Endodermal cell (in vitro differentiated cells): ENCODE measurements at regions not wholly inside any gene's neighbourhood (a gene's known extent, or its start where the extent isn't known, plus 50 kb on each side); places are given as distances from the start of the nearest gene placed in this dataset.
A peak's percentile ranks its signal among the peaks of the same experiment; 100 is the strongest.

Experiments used
- DNase-seq: peaks from one replicate; pipeline ENCODE4 v3.0.0-alpha.2; 2017
- H3K27ac ChIP-seq: 2 replicates; pipeline ENCODE4 v1.5.1; 2013; ENCODE audit warnings: mild to moderate bottlenecking, low read depth, low read length, moderate library complexity
- H3K27me3 ChIP-seq: 2 replicates; pipeline ENCODE4 v1.6.1; 2013; ENCODE audit warnings: mild to moderate bottlenecking, low read length, moderate library complexity; ENCODE audit not compliant: insufficient read depth, control insufficient read depth, poor library complexity, severe bottlenecking
- H3K36me3 ChIP-seq: 2 replicates; pipeline ENCODE4 v1.7.0; 2013; ENCODE audit warnings: mild to moderate bottlenecking, low read length, moderate library complexity; ENCODE audit not compliant: control insufficient read depth, insufficient read depth
- H3K4me1 ChIP-seq: one replicate; pipeline ENCODE4 v1.7.0; 2013; ENCODE audit warnings: low read length; ENCODE audit not compliant: control insufficient read depth, insufficient read depth
- H3K4me3 ChIP-seq: 2 replicates; pipeline ENCODE4 v1.5.1; 2013; ENCODE audit warnings: mild to moderate bottlenecking, low read length, moderate library complexity
- H3K9ac ChIP-seq: 2 replicates; pipeline ENCODE4 v1.6.1; 2013; ENCODE audit warnings: mild to moderate bottlenecking, low read length, moderate library complexity; ENCODE audit not compliant: poor library complexity, severe bottlenecking; ENCODE audit errors: extremely low read depth
- H3K9me3 ChIP-seq: 2 replicates; pipeline ENCODE4 v1.6.1; 2013; ENCODE audit warnings: mild to moderate bottlenecking, low read length, moderate library complexity; ENCODE audit not compliant: control insufficient read depth
- H3K27ac Mint-ChIP-seq: 2 replicates; pipeline ENCODE4 v1.8.0; 2020; ENCODE audit warnings: mixed read lengths
- H3K27me3 Mint-ChIP-seq: 2 replicates; pipeline ENCODE4 v1.8.0; 2021; ENCODE audit warnings: mild to moderate bottlenecking, mixed read lengths; ENCODE audit not compliant: insufficient read depth
- H3K36me3 Mint-ChIP-seq: 2 replicates; pipeline ENCODE4 v1.8.0; 2020; ENCODE audit warnings: low read depth, mixed read lengths
- H3K4me1 Mint-ChIP-seq: 2 replicates; pipeline ENCODE4 v1.8.0; 2020; ENCODE audit warnings: mixed read lengths
- H3K4me3 Mint-ChIP-seq: 2 replicates; pipeline ENCODE4 v1.8.0; 2020; ENCODE audit warnings: mild to moderate bottlenecking, moderate library complexity, mixed read lengths
- H3K9me3 Mint-ChIP-seq: 2 replicates; pipeline ENCODE4 v1.8.0; 2020; ENCODE audit warnings: mild to moderate bottlenecking, mixed read lengths
- CTCF ChIP-seq: fragments of 200-600 bp; sonication (generic); conservative IDR thresholded peaks from 2 replicates; pipeline ENCODE4 v1.5.0; 2021; ENCODE audit warnings: antibody characterized with exemption, mild to moderate bottlenecking
- WGBS, 2 experiments: methylation state at CpG; one replicate each; pipeline versions ENCODE4 v1.1.5 to v1.1.7; 2013; ENCODE audit warnings: missing lambda C conversion rate in 2 of 2, mixed read lengths in 1 of 2; ENCODE audit not compliant: insufficient coverage in 1 of 2, insufficient read length in 1 of 2; 5-methylcytosine and 5-hydroxymethylcytosine counted together

- TF ChIP-seq CTCF, result no peak
- Mint-ChIP-seq H3K27ac (no peak overlapping the region), H3K36me3 (peaks cover 4% of the 10 kb centered on the region), H3K4me3 (no peak overlapping the region), H3K4me1 (no peaks in the 10 kb centered on the region), H3K9me3 (peaks cover 35% of the 10 kb centered on the region), H3K27me3 (peaks cover 3% of the 10 kb centered on the region)
- WGBS, 2 experiments, result 81 to 90% methylated on average over 12 to 14 of the region's 14 CpGs
- Histone ChIP-seq H3K4me3 (no peak overlapping the region), H3K4me1 (no peaks in the 10 kb centered on the region), H3K36me3 (no peaks in the 10 kb centered on the region), H3K27me3 (no peaks in the 10 kb centered on the region), H3K27ac (no peak overlapping the region), H3K9me3 (peaks cover 20% of the 10 kb centered on the region), H3K9ac (no peak overlapping the region)
- no peak for DNase-seq
Observed at GRCh38 chr16:25580041-25580440, 111.7 kb upstream of the HS3ST4 start.

- no peaks in the 10 kb centered on the region for H3K27me3 ChIP-seq
- 39 to 54% methylated on average over 3 to 5 of the region's 5 CpGs for WGBS, 2 experiments
- Mint-ChIP-seq H3K27ac (no peak overlapping the region), H3K36me3 (no peaks in the 10 kb centered on the region), H3K4me1 (no peaks in the 10 kb centered on the region), H3K27me3 (peaks cover 1% of the 10 kb centered on the region), H3K4me3 (no peak overlapping the region), H3K9me3 (peaks cover 15% of the 10 kb centered on the region)
- no peak overlapping the region for H3K9ac ChIP-seq
- peak; percentile 76 for DNase-seq
- H3K9me3 ChIP-seq, result no peaks in the 10 kb centered on the region
- H3K4me3 ChIP-seq, result no peak overlapping the region
- no peaks in the 10 kb centered on the region for H3K4me1 ChIP-seq
- no peaks in the 10 kb centered on the region for H3K36me3 ChIP-seq
- peak; percentile 44 for TF ChIP-seq CTCF
- no peak overlapping the region for H3K27ac ChIP-seq
Observed at GRCh38 chr16:25575363-25575762, 116.4 kb upstream of the HS3ST4 start.

GRCh38 chr16:25571712-25572111, 120.0 kb upstream of the HS3ST4 start:
- Histone ChIP-seq H3K4me1 (no peaks in the 10 kb centered on the region), H3K9me3 (peaks cover 10% of the 10 kb centered on the region), H3K27ac (no peak overlapping the region), H3K9ac (no peak overlapping the region), H3K27me3 (no peaks in the 10 kb centered on the region), H3K36me3 (no peaks in the 10 kb centered on the region), H3K4me3 (no peak overlapping the region)
- 94 to 96% methylated on average over 2 of the region's 2 CpGs for WGBS, 2 experiments
- no peak for DNase-seq
- H3K4me1 Mint-ChIP-seq, result no peaks in the 10 kb centered on the region
- H3K4me3 Mint-ChIP-seq, result no peak overlapping the region
- no peak for TF ChIP-seq CTCF
- peaks cover 13% of the 10 kb centered on the region for H3K9me3 Mint-ChIP-seq
- no peaks in the 10 kb centered on the region for H3K36me3 Mint-ChIP-seq
- no peak overlapping the region for H3K27ac Mint-ChIP-seq
- no peaks in the 10 kb centered on the region for H3K27me3 Mint-ChIP-seq
